Nephron progenitor cell (in vitro differentiated cells): ENCODE measurements at regions not wholly inside any gene's neighbourhood (a gene's known extent, or its start where the extent isn't known, plus 50 kb on each side); places are given as distances from the start of the nearest gene placed in this dataset.

Experiments
- DNase-seq: peaks from one replicate; pipeline ENCODE4 v3.0.0; 2021
- H3K27ac Mint-ChIP-seq: 2 replicates; pipeline ENCODE4 v1.8.0; 2021; ENCODE audit warnings: mild to moderate bottlenecking, moderate library complexity, mixed read lengths
- H3K27me3 Mint-ChIP-seq: 2 replicates; pipeline ENCODE4 v1.8.0; 2021; ENCODE audit warnings: mild to moderate bottlenecking, low read depth, mixed read lengths; ENCODE audit not compliant: poor library complexity
- H3K36me3 Mint-ChIP-seq: 2 replicates; pipeline ENCODE4 v1.8.0; 2021; ENCODE audit warnings: low read depth, mixed read lengths
- H3K4me1 Mint-ChIP-seq: 2 replicates; pipeline ENCODE4 v1.8.0; 2021; ENCODE audit warnings: mixed read lengths
- H3K4me3 Mint-ChIP-seq: 2 replicates; pipeline ENCODE4 v1.8.0; 2021; ENCODE audit warnings: mild to moderate bottlenecking, moderate library complexity, mixed read lengths
- H3K9me3 Mint-ChIP-seq: 2 replicates; pipeline ENCODE4 v1.8.0; 2021; ENCODE audit warnings: mild to moderate bottlenecking, moderate library complexity, mixed read lengths
- CTCF ChIP-seq: fragments of 200-600 bp; sonication (generic); IDR thresholded peaks from 2 replicates; pipeline ENCODE4 v1.5.0; 2021; ENCODE audit warnings: antibody characterized with exemption

- no peak overlapping the region for H3K4me3 Mint-ChIP-seq
- H3K9me3 Mint-ChIP-seq = peaks cover 9% of the 10 kb centered on the region
- no peak for DNase-seq
- H3K27me3 Mint-ChIP-seq = peaks cover 3% of the 10 kb centered on the region
- H3K4me1 Mint-ChIP-seq = peaks cover 20% of the 10 kb centered on the region
- H3K36me3 Mint-ChIP-seq = peaks cover 4% of the 10 kb centered on the region
- TF ChIP-seq CTCF = no peak
- no peak overlapping the region for H3K27ac Mint-ChIP-seq
These were observed 404.7 kb upstream of the PROX1 start for GRCh38 chr1:213582976-213583567.

- H3K9me3 Mint-ChIP-seq = peaks cover 8% of the 10 kb centered on the region
- DNase-seq = no peak
- peaks cover 20% of the 10 kb centered on the region for H3K4me1 Mint-ChIP-seq
- H3K27me3 Mint-ChIP-seq = peaks cover 8% of the 10 kb centered on the region
- no peak overlapping the region for H3K27ac Mint-ChIP-seq
- no peak for TF ChIP-seq CTCF
- H3K4me3 Mint-ChIP-seq = no peak overlapping the region
- no peaks in the 10 kb centered on the region for H3K36me3 Mint-ChIP-seq
These were observed 403.5 kb upstream of the PROX1 start for GRCh38 chr1:213584272-213584671.

GRCh38 chr1:213585402-213585801, 402.4 kb upstream of the PROX1 start:
- Mint-ChIP-seq H3K4me1 (peaks cover 20% of the 10 kb centered on the region), H3K36me3 (no peaks in the 10 kb centered on the region), H3K4me3 (no peak overlapping the region), H3K9me3 (peaks cover 6% of the 10 kb centered on the region), H3K27me3 (peaks cover 8% of the 10 kb centered on the region), H3K27ac (peak overlapping the region; percentile 78)
- no peak for TF ChIP-seq CTCF
- DNase-seq = no peak

- H3K9me3 Mint-ChIP-seq = peaks cover 6% of the 10 kb centered on the region
- TF ChIP-seq CTCF = no peak
- peaks cover 20% of the 10 kb centered on the region for H3K4me1 Mint-ChIP-seq
- H3K4me3 Mint-ChIP-seq = no peak overlapping the region
- peaks cover 8% of the 10 kb centered on the region for H3K27me3 Mint-ChIP-seq
- no peaks in the 10 kb centered on the region for H3K36me3 Mint-ChIP-seq
- no peak for DNase-seq
- peak overlapping the region; percentile 46 for H3K27ac Mint-ChIP-seq
These were observed 401.7 kb upstream of the PROX1 start for GRCh38 chr1:213585959-213586586.

- Mint-ChIP-seq H3K4me1 (peaks cover 24% of the 10 kb centered on the region), H3K9me3 (peaks cover 6% of the 10 kb centered on the region), H3K36me3 (no peaks in the 10 kb centered on the region), H3K4me3 (no peak overlapping the region), H3K27me3 (peaks cover 8% of the 10 kb centered on the region), H3K27ac (peak overlapping the region; percentile 46)
- no peak for TF ChIP-seq CTCF
- DNase-seq = no peak
These were observed 401.2 kb upstream of the PROX1 start for GRCh38 chr1:213586587-213586972.

GRCh38 chr1:213596729-213597128, 391.0 kb upstream of the PROX1 start:
- Mint-ChIP-seq H3K27ac (no peak overlapping the region), H3K9me3 (no peaks in the 10 kb centered on the region), H3K4me1 (no peaks in the 10 kb centered on the region), H3K36me3 (no peaks in the 10 kb centered on the region), H3K27me3 (no peaks in the 10 kb centered on the region), H3K4me3 (no peak overlapping the region)
- no peak for TF ChIP-seq CTCF
- no peak for DNase-seq
